ENCODE measurements at regions not wholly inside any gene's neighbourhood (a gene's known extent, or its start where the extent isn't known, plus 50 kb on each side); places are given as distances from the start of the nearest gene placed in this dataset.

GRCh38 chr9:73077625-73078030 is 74.0 kb upstream of the ANXA1 start:
- no peaks in the 10 kb centered on the region for H3K27me3 Mint-ChIP-seq (ENCODE audit: low read depth)
- H3K4me3 Mint-ChIP-seq: no peak overlapping the region
- H3K36me3 Mint-ChIP-seq (ENCODE audit: low read depth): no peaks in the 10 kb centered on the region
- TF ChIP-seq, protein P1, sequence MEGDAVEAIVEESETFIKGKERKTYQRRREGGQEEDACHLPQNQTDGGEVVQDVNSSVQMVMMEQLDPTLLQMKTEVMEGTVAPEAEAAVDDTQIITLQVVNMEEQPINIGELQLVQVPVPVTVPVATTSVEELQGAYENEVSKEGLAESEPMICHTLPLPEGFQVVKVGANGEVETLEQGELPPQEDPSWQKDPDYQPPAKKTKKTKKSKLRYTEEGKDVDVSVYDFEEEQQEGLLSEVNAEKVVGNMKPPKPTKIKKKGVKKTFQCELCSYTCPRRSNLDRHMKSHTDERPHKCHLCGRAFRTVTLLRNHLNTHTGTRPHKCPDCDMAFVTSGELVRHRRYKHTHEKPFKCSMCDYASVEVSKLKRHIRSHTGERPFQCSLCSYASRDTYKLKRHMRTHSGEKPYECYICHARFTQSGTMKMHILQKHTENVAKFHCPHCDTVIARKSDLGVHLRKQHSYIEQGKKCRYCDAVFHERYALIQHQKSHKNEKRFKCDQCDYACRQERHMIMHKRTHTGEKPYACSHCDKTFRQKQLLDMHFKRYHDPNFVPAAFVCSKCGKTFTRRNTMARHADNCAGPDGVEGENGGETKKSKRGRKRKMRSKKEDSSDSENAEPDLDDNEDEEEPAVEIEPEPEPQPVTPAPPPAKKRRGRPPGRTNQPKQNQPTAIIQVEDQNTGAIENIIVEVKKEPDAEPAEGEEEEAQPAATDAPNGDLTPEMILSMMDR (IDR thresholded peaks at IDR 0.05; ENCODE audit: unreplicated experiment in 3 of 3): no peak
- no peak overlapping the region for H3K27ac Mint-ChIP-seq
- H3K9me3 Mint-ChIP-seq: no peaks in the 10 kb centered on the region
- H3K4me1 Mint-ChIP-seq: peaks cover 14% of the 10 kb centered on the region

DNA sequence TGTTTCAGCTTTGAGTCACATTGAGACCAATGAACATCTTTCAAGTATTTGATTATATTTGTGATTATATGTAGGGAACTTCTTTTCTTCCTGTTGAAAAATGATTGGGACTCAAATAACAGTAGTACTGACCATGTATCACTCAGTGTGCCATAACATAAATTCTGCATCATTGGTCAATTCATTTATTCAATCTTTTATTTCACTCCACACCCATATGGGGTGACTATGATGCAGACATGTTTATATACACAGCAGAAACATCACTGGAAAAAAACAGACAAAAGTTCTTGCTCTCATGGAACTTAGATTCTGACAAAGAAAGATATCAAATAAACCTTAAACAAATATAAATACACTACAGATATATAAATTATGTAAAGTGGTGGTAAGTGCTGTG is 74.7 kb upstream of the ANXA1 start:
- Mint-ChIP-seq H3K36me3 (ENCODE audit: low read depth) (no peaks in the 10 kb centered on the region), H3K27ac (no peak overlapping the region), H3K4me1 (peaks cover 13% of the 10 kb centered on the region), H3K27me3 (ENCODE audit: low read depth) (no peaks in the 10 kb centered on the region), H3K4me3 (no peak overlapping the region), H3K9me3 (no peaks in the 10 kb centered on the region)
- TF ChIP-seq, protein P1 (IDR thresholded peaks at IDR 0.05; ENCODE audit: unreplicated experiment in 3 of 3): no peak

- H3K27me3 Mint-ChIP-seq (ENCODE audit: low read depth): no peaks in the 10 kb centered on the region
- H3K9me3 Mint-ChIP-seq: no peaks in the 10 kb centered on the region
- H3K36me3 Mint-ChIP-seq (ENCODE audit: low read depth): no peaks in the 10 kb centered on the region
- H3K4me3 Mint-ChIP-seq: no peak overlapping the region
- TF ChIP-seq, protein P1 (IDR thresholded peaks at IDR 0.05; ENCODE audit: unreplicated experiment in 3 of 3): no peak
- peak overlapping the region in 1 of 3 experiments; percentile 38 for H3K27ac Mint-ChIP-seq
- H3K4me1 Mint-ChIP-seq: no peaks in the 10 kb centered on the region
Measured at GRCh38 chr9:73074176-73074708, 77.4 kb upstream of the ANXA1 start.

DNA sequence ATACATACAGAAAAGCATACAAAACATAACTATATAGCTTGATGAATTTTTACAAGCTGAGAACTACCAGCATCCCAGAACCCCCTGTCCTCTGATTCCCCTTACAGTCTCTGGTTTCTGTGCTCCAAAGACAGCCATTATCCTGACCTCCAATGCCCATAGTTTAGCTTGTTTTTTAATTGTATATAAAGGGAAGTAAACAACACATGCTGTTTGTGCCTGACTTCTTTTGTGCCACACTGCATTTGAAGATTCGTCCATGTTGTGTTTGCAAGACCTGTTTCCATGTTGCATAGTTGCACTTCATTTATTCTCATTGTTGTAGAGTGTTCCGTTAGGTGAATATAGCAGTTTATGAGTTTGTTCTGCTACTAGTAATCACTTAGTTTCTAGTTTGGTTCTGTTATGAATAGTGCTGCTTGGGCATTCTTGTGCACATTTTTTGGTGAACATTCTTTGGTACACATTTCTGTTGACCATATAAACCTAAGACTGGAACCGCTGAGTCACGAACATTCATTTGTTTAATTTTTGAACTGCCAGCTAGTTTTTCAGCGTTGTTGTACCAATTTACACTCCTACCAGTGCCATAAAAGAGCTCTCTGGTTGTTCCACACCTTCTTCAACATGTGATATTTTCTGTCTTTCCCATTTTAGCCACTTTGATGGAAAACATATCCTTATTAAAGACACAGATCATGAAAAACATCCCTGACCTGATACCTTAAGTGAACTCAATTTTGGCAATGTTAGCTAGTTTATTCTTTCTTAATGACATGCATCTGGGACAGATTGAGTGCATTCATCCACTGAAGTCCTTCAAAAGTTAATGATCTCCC is 78.1 kb upstream of the ANXA1 start:
- Mint-ChIP-seq H3K27ac (peak overlapping the region in 1 of 3 experiments; percentile 38), H3K9me3 (no peaks in the 10 kb centered on the region), H3K36me3 (ENCODE audit: low read depth) (no peaks in the 10 kb centered on the region), H3K4me1 (no peaks in the 10 kb centered on the region), H3K27me3 (ENCODE audit: low read depth) (no peaks in the 10 kb centered on the region), H3K4me3 (no peak overlapping the region)
- TF ChIP-seq, protein P1 (IDR thresholded peaks at IDR 0.05; ENCODE audit: unreplicated experiment in 3 of 3): no peak

GRCh38 chr9:73067074-73067473 is 84.6 kb upstream of the ANXA1 start:
- Mint-ChIP-seq H3K9me3 (no peaks in the 10 kb centered on the region), H3K4me1 (no peaks in the 10 kb centered on the region), H3K36me3 (ENCODE audit: low read depth) (no peaks in the 10 kb centered on the region), H3K27ac (no peak overlapping the region), H3K27me3 (ENCODE audit: low read depth) (no peaks in the 10 kb centered on the region), H3K4me3 (no peak overlapping the region)
- TF ChIP-seq, protein P1 (IDR thresholded peaks at IDR 0.05; ENCODE audit: unreplicated experiment in 3 of 3): no peak

- Mint-ChIP-seq H3K9me3 (no peaks in the 10 kb centered on the region), H3K4me3 (no peak overlapping the region), H3K4me1 (no peaks in the 10 kb centered on the region), H3K36me3 (ENCODE audit: low read depth) (no peaks in the 10 kb centered on the region), H3K27ac (no peak overlapping the region), H3K27me3 (ENCODE audit: low read depth) (no peaks in the 10 kb centered on the region)
- TF ChIP-seq, protein P1 (IDR thresholded peaks at IDR 0.05; ENCODE audit: unreplicated experiment in 3 of 3): no peak
Measured at GRCh38 chr9:73065439-73065838, 86.2 kb upstream of the ANXA1 start.

All from nephron (organoid).